SK-N-DZ (cell line): ENCODE measurements at regions not wholly inside any gene's neighbourhood (a gene's known extent, or its start where the extent isn't known, plus 50 kb on each side); places are given as distances from the start of the nearest gene placed in this dataset.

Experiments used
- DNase-seq: peaks from one replicate; pipeline ENCODE4 v3.0.0-alpha.2; 2015; ENCODE audit warnings: low spot score

GRCh38 chr4:138329506-138330070 lies 87.4 kb upstream of the SLC7A11 start:
- peak; percentile 1 for DNase-seq

GRCh38 chr4:138327338-138327737 lies 85.2 kb upstream of the SLC7A11 start:
- DNase-seq = no peak

- DNase-seq = no peak
Measured at GRCh38 chr4:138320831-138321230, 78.7 kb upstream of the SLC7A11 start.

GRCh38 chr4:138320030-138320429 lies 77.9 kb upstream of the SLC7A11 start:
- DNase-seq = no peak

DNA sequence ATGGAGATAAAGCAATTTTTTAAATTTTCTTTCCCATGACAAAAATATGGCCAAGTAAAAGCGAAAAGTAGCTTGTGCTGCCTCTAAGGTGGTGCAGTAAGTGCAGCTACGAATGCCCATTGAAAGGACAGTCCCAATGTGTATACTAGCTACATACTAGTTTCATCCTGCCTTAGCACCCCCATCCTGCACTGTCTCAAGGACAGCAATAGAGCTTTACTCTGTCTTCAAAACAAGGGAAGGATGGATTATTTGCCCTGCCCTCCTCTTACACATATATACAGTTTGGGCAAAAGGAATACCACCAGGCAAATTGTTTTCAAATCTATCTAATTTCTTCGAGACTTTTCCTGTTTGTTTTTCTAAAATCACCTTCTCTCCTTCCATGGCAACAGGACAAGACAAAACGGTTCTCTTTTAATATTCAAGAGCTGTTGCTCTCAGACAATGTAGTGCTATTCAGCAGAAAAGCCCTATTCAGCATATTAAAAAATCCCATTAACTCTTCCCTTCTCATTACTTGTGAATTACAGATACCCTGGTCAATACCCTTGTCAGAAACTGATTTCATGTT lies 75.1 kb upstream of the SLC7A11 start:
- DNase-seq = no peak

GRCh38 chr4:138312536-138312911 lies 70.4 kb upstream of the SLC7A11 start:
- DNase-seq = no peak

DNA sequence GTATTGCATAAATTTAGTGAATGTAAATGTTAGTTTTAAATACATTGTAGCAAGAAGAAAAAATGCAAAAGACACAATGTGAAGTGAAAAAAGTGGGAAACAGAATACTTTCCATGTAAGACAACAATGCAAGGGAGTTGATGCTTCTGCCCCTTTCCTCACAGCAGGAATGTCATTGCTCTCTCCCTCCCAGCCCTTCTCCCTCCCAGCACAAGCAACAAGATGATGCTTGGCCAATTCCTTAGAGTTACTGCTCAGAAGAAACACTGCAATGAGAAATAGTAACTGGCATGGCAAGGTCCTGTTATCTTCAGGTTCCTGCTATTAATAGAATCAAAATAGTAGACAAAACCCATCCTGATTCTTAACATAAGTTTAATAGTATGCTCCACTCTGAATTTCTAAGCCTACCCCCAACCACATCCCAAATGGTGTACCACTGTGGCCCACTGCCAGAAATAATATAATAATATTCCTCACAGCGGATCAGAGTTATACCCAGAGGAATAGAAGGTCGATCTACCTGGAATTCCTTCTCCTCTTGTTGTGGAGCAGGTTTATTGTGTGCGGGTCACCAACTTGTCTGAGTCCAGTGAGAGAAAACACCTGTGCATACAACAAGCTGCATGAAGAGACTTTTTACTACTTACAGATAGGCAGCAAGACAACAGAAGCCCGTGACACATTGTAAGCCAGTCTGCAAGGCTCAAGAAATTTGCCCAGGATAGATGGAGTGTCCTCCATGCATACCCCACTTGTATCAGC lies 69.8 kb upstream of the SLC7A11 start:
- no peak for DNase-seq

DNA sequence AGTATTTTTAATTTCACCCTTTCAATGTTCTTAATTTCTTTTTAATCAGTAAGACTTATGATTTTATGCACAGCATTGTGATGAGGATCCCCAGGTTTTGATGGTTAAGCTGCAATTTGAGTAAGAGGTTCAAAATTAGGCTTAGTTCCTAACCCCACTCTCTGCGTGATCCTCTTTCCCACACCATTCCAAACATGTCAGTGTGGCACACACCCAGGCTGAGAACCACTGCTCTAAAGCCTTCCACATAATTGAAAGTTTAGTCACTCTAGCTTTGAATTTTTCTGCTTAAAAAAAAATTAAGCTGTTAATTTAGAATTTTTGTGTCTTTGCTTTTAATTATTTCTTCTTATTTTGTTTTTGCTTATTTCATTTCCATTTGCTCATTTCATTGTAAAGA lies 68.8 kb upstream of the SLC7A11 start:
- DNase-seq = no peak

GRCh38 chr4:138310498-138310897 lies 68.3 kb upstream of the SLC7A11 start:
- no peak for DNase-seq

GRCh38 chr4:138308356-138308755 lies 66.2 kb upstream of the SLC7A11 start:
- DNase-seq = no peak

DNA sequence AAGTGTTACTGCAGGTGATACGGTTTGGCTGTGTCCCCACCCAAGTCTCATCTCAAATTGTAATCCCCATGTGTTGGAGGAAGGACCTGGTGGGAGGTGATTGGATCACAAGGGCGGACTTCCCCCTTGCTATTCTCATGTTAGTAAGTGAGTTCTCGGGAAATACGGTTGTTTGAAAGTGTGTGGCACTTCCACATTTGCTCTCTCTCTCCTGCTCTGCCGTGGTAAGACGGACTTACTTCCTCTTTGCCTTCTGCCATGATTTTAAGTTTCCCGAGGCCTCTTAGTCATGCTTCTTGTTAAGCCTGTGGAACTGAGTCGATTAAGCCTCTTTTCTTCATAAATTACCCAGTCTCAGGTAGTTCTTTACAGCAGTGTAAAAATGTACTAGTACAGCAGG lies 65.2 kb upstream of the SLC7A11 start:
- DNase-seq = no peak

DNA sequence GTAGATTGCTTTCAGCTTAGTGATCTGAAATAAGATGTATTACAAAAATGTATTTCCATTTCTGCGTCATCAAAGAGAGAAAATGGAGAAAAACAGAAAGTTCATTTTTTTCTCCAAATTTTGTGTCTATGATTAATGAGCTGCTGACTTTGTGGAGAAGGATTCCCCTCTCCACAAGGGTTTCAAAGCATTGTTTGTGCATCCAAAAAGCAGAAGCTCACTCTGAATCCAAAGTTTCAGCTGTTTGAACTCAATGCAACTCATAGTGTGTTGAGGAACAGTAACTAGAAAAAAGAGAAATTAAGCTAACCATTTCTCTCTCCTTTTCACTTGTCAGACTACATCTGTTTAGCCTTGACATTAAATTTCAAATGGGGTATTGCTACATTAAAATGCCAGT lies 62.9 kb upstream of the SLC7A11 start:
- DNase-seq = no peak

GRCh38 chr4:138301536-138301935 lies 59.4 kb upstream of the SLC7A11 start:
- DNase-seq = no peak

DNA sequence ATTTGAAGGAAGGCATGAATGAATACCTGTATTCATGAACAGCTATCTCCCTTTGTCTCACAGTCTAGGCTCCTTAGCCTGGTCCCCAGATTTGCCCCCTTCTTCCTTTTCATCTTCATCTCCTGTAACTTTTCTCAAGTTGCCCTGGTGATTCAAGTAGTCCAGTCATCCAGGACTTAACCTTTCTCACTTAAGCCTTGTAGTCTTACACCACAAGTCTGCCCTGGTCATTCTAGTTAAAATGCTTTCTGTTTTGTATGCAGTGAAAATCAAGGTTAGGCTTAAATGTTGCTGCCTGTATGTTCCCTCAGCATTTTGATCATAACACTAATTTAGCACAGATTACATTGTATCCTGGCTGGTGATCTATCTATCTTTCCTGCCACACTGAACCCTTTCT lies 58.5 kb upstream of the SLC7A11 start:
- DNase-seq = no peak

GRCh38 chr4:138299881-138300280 lies 57.7 kb upstream of the SLC7A11 start:
- no peak for DNase-seq

DNA sequence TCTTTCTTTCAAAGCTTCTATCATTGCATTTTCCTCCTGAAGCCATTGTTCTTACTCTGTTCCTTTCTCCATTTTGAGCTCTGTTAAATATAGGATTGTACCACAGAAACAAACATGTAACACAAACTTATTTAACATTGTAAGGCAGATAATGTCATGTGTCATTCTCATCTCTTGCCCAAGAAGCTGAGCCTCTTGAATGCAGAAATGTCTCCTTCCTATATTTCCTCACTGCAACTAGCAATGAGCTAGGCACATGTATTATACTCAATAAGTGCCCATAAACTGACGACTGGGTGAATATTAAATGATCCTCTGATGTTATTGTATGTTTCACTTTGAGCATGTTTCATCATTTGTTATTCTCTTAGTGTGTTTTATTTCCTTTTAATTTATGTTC lies 56.7 kb upstream of the SLC7A11 start:
- no peak for DNase-seq

- DNase-seq = no peak
Measured at GRCh38 chr4:138298431-138298830, 56.3 kb upstream of the SLC7A11 start.

GRCh38 chr4:138297743-138298405 lies 55.7 kb upstream of the SLC7A11 start:
- no peak for DNase-seq

- no peak for DNase-seq
Measured at GRCh38 chr4:138292321-138292720, 50.2 kb upstream of the SLC7A11 start.
